Suprapubic skin (tissue), 4 donors: ENCODE measurements at regions not wholly inside any gene's neighbourhood (a gene's known extent, or its start where the extent isn't known, plus 50 kb on each side); places are given as distances from the start of the nearest gene placed in this dataset.

Experiments used
- EP300 ChIP-seq: sonication (generic); formaldehyde crosslinking; IDR thresholded peaks from one replicate; pipeline ENCODE4 v1.6.1; 2017; ENCODE audit warnings: antibody characterized with exemption
- POLR2A ChIP-seq, 2 donors: fragments of 450-650 bp; IDR thresholded peaks; one replicate each; pipeline ENCODE4 v1.6.1; 2017; ENCODE audit warnings: antibody characterized with exemption in 2 of 2, mild to moderate bottlenecking in 2 of 2, moderate library complexity in 2 of 2
- POLR2AphosphoS5 ChIP-seq, 3 donors: sonication (generic); formaldehyde crosslinking; IDR thresholded peaks; one replicate each; pipeline ENCODE4 v1.6.1; 2017; ENCODE audit warnings: antibody characterized with exemption in 3 of 3
- TF ChIP-seq, protein P1 (sequence below), 2 donors: fragments of 200-600 bp in 1 of 2; fragments of 450-650 bp in 1 of 2; sonication (generic) in 1 of 2; IDR thresholded peaks; one replicate each; pipeline ENCODE4 v1.5.1; 2016 to 2019; ENCODE audit warnings: antibody characterized with exemption in 2 of 2, mild to moderate bottlenecking in 1 of 2, moderate library complexity in 1 of 2

DNA sequence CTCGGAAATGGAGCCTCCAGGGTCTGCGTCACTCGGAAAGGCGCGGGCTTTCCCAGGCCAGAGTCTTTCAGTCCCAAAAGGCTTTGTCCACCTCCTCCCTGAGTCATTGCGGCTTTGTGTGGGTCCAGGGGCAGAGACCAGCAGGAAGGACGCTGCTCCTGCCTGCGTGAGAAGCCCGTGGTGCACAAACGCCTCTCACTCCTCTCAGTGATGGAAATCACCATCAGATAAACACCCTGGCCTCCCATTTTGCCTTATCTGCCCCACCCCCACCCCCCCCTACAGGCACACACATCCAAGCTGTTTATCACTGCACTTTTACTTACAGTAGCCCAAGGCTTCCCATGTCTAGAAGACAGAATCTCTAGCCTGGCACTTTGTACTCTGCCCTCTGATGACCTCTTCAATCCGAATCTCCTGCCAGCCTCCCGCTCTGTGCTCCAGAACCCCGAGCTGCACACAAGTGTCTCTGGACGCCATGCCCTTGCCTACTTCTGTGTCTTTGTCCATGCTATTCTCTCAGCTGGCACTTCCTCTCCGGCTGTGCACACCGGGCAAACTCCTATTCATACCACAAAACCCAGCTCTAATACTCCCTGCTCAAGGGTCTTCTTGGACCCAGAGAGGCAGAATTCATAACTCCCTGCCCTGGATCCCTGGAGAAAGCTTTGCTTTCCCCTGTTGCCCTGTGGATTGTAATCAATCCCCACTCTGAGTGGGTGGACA lies 954.6 kb downstream of the TBC1D22A start:
- TF ChIP-seq, protein P1, sequence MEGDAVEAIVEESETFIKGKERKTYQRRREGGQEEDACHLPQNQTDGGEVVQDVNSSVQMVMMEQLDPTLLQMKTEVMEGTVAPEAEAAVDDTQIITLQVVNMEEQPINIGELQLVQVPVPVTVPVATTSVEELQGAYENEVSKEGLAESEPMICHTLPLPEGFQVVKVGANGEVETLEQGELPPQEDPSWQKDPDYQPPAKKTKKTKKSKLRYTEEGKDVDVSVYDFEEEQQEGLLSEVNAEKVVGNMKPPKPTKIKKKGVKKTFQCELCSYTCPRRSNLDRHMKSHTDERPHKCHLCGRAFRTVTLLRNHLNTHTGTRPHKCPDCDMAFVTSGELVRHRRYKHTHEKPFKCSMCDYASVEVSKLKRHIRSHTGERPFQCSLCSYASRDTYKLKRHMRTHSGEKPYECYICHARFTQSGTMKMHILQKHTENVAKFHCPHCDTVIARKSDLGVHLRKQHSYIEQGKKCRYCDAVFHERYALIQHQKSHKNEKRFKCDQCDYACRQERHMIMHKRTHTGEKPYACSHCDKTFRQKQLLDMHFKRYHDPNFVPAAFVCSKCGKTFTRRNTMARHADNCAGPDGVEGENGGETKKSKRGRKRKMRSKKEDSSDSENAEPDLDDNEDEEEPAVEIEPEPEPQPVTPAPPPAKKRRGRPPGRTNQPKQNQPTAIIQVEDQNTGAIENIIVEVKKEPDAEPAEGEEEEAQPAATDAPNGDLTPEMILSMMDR (IDR thresholded peaks at IDR 0.05): no peak
- TF ChIP-seq POLR2AphosphoS5 (IDR thresholded peaks at IDR 0.05) (no peak), POLR2A (IDR thresholded peaks at IDR 0.05) (no peak), EP300 (no peak)
